Stimulated activated CD8-positive, alpha-beta memory T cell treated with anti-CD3 and anti-CD28 coated beads, Interleukin-4, amount 100 ng/mL, for 1 hour (primary cell): ENCODE measurements at regions not wholly inside any gene's neighbourhood (a gene's known extent, or its start where the extent isn't known, plus 50 kb on each side); places are given as distances from the start of the nearest gene placed in this dataset.
"Not testable (repeated sequence)": the region's sequence is repeated elsewhere in the genome, so short reads cannot be mapped to it uniquely, and the experiment has no call there.

Experiments
- DNase-seq, 2 donors: peaks; one replicate each; pipeline ENCODE4 v3.0.0-alpha.2; 2020; ENCODE audit warnings: low read depth in 2 of 2, low spot score in 1 of 2

DNA sequence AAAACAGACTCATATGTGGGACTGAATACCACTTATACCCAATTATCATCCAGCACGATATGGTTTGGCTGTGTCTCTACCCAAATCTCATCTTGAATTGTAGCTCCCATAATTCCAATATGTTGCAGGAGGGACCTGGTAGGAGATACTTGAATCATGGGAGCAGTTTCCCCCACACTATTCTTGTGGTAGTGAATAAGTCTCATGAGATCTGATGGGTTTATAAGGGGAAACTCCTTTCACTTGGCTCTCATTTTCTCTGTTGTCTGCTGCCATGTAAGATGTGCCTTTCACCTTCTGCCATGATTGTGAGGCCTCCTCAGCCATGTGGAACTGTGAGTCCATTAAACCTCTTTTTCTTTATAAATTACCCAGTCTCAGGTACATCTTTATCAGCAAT, 91.9 kb upstream of the FNDC3A start:
- DNase-seq: not testable (repeated sequence)

DNA sequence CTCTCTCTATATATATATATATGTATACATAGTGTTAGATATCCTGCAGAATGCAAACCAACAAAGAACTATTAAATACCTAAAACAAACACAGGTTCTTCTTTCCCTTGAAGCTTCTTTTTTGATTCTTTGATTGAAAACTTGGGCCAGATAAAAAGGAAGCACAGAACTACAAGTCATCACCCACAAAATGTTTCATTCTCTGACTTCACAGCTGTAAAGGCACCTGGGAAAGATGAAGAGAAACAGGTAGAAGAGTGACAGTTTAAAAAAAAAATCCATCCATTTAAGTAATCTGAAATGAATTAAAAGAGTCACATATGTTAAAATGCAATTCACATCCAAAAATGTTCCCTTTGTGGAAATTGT, 90.7 kb upstream of the FNDC3A start:
- no peak for DNase-seq

DNA sequence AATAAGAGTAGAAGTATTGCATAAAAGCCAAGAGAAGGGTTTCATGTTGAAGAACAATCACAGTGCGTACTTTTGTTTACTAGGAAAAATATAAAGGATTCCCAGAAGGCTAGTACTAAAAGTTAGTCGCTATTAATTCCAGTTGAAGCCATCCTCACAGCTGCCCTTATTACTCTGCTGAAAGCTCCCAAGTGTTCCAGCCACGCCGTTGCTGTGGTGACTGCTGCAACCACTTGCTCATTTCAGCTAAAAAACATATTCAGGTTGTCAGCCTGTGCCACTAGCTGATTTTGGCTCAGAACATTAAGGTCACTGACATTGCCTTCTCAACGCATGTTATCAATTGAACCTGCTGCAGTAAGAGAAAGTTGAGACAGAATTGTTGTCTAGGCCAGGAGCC, 87.1 kb upstream of the FNDC3A start:
- DNase-seq: no peak

DNA sequence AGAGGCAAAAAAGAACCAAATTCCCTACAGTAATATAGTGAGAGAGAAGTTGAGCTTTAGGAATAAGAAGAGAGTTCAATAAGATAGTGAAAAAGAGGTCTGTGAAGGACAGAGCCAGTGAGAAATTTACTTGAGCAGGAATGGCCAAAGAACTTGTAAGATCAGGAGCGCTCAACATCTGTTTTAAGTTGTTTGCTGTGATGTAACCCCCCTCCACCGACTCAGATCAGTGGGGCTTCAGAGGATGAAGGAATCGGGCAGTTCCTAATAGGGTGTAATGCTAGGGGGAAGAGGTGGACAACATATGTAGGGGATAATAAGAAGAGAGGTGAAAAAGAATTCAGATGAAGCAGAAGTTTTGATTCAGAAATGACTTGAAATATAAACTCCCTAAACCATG, 85.3 kb upstream of the FNDC3A start:
- DNase-seq: no peak

DNA sequence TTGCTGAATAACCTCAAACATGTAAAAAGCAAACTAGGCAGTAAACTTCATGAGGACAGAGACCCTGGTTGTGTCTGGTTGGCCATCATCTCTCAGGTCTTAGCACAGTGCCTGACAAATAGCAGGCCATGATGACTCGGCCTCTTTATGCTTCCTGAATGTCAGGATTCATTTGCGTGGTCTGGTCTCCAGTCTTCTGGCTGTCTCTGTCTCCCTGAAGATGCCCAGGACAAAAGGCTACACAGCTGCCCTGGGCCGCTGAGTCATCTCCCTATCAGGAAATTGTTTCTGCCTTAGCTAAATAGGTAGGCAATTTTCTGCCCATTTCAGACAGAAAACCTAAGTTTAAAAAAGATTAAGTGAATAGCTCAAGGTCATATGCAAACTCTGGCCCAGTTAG, 84.1 kb upstream of the FNDC3A start:
- no peak for DNase-seq

DNA sequence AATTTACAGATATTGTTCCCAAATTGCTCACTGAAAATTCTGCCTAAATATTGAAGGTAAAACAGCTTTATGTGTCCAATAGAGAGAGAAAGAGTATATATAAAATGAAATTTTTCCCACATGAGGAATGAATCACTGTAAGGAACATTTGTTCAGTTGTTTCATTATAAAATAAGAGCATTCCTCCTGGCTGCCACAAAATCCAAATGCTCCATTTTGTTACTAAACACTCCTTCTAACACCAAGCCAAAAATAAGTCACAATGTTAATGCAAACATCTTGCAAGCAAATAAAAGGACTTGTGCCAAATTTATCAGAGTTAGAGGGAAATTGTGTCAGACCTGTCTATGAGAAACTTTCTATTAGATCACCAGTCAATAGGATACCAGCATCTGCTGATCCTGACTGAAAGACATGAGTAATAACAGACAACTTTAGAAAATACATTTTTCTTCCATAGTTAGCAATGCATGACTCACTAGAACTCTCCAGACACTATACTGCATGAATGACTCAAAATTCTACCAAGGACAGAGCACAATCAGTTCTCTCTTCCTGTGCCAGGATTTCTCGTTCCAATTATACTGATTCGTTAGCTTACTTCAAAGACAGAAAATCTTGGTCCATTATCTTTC, 83.5 kb upstream of the FNDC3A start:
- DNase-seq: no peak

DNA sequence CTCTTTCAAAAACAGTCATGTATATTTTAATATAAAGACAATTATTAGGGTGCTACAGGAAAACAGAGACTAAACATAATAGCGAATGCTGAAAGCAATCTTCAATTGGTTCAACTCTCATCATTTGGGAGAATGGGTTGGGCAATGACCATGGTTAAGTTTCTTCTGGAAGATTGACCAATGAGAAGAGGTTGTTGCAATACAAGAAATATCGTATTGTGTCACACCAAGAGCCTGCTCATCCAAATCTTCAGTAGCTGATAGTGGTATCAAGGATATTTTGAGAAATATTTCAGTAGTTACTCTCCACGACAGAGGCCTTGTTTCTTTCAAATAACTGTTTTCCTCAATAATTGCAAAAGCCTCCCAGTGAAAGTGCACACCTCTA, 83.0 kb upstream of the FNDC3A start:
- DNase-seq: no peak

DNA sequence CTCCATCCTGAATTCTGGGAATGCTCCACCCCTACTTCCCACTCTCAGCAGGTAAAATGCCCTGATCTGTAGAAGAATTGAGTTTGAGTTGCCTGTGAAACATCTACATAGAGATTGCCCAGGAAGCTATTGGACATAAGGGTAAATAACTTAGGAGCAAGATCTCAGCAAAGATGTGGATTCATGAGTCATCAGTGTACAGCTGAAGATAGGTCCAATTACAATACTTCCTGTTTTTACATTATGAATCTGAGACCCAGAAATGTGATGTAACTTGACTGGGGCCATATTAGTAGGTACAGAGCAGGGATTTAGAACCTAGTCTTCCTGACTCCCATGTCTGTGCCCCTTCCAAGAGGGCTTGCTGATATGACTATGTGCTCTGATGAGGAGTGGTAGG, 79.4 kb upstream of the FNDC3A start:
- DNase-seq: no peak

DNA sequence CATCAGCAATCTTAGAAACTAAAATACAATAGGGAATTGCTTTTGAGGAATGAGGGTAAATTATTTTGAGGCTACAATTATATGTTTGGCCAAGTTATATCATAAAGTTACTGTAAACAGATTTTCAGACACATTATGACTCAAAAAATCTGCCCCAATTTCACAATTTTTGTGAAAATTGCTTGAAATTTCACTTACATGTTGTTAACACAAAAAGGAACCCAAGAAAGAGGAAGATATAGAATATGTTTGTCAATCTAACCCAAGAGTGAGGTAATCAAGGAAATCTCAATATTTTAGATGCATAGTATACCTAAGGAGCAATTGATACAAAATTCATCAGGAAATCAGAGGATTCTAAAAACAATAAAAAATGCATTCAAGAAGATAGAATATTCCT, 73.9 kb upstream of the FNDC3A start:
- no peak for DNase-seq

DNA sequence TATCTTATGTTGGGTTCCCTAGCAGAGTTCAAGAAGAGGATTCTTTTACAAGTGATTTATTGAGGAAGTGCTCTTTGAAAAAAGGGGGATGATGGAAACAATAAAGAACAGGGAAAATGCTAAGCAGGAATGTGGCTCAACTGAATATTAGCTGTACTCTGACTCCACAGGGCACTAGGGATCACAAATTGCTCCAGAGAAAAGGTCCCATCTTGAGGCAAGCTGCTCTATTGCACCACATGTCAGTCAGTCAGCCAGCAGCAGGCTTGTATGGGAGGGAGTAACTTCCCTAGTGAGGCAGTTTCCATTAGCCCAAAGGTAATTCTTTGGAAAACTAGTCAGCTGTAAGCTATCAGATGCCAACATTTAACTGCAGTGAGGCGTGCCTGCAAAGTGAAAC, 73.3 kb upstream of the FNDC3A start:
- no peak for DNase-seq

DNA sequence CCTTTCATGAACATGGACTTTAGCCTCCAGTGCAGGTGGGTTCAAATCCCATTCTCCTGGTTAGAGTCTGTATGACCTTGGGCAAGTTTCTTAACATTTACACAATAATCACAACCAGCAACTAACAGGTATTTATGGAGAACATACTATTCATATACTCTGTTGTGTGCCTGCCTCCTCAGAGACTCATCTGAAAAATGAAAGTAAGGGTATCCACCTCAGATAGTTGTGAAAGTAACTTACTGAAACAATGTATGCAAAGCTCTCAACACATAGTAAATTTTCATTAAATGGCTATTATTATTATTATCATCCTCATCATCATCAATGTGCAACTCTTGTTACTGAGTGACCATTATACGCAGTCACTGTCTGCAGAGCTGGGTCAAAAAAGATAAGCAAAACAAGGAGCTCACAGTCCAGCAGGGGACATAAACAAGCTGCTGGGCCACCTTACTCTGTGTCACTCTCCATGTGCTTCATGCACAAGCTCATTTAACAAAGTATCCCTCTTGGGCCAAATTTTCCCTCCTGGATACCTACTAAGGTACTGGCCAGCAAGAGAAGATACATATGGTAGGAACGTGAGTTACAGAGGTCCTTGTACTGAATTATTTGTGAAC, 70.9 kb upstream of the FNDC3A start:
- DNase-seq: no peak

DNA sequence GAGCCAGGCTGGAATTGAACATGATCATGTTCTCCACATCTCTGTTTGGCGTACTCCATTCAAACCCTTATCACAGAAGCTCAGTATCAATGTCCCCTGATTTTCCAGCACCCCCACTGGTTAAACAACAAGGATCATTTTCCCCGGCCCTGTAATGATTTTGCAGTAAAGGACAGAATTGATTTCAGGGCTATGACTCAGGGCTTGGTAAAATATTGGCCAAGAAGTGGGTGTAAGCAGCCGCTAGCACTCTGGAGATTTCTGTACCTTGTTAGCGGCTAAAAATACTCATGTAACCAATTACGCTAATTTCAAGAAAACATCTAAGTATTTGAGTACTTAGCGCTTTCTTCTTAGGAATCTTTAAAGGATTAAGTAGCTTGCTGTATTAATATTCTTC, 69.5 kb upstream of the FNDC3A start:
- no peak for DNase-seq

DNA sequence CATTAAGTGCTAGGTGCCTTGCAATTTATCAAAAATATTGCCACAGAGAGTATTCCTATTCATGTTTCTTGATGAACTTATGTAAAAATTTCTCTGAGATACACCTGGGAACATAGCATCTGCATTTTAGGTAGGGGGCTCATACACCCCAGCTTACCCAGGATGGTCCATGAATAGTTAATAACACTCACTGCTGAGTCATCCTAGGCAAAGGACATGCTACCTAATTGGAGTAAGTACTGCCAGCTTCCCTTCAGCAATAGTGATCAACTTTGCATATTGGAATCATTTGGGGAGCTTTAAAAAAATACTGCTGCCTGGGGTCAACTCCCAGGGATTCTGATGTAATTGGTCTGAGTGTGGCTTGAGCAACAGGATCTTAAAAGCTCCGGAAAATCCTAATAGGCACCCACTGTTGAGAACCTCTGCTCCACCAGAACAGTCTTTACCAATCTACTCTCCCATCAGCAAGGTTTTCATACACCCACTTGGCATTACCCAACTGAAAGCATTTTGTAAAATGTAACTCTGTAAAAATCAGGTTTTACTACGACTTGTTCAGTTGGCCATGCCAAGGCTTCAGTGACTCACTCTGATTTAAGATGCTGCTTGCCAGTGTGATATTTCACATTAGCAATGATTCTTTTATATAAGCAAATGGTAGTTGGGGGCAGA, 67.2 kb upstream of the FNDC3A start:
- no peak for DNase-seq

DNA sequence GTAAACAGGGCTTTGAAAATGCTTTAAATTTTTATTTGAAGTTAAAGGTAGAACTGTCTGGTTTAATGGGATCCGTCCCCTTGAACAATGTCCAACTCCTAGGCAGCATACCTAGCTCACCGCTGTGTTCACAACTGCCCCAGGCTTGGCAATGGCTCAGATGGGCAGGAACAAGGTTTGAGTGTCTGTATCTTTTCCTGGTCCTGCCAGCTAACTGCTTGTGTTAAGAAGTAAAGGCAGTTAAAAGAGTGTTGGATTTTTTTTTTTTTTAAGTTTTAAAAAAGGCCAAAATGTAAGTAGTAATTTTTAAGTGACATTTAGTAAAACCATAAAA, 66.7 kb upstream of the FNDC3A start:
- DNase-seq: no peak

DNA sequence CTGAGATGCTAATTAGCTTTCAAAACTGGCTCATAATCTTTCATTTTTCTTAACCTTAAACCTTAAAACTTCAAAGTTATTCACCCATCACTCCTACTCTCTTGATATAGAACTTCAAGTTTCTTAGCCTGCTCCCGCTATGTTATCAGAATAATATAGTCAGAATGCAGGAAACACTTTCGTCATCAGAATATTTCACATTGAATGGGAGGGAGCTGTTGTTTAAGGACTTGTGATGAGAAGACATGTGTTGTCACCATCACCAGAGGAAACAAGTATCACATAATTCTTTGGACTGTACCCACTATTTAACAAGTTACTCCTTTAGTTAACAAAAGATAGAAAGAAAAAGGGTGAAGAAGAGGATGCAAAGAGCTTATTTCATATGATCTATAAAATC, 65.0 kb upstream of the FNDC3A start:
- no peak for DNase-seq

DNA sequence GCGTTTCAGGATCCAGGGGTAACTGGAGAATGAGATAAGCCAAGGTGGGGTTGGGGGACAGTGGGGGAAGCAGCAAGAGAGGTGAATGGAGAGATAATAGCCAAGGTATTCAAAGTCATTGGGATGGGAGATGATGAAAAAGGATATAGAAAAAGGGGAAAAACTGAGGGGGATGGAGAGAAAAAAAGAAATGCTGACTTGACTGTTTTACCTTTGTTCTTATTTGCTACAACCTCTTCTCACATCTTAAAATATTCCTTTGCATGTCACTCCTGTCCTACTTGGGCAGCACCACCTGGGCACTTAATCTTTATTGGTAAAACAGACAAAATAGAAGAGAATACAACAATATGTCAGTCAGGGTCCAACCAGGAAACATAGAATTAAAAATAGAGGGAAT, 56.0 kb upstream of the FNDC3A start:
- no peak for DNase-seq

DNA sequence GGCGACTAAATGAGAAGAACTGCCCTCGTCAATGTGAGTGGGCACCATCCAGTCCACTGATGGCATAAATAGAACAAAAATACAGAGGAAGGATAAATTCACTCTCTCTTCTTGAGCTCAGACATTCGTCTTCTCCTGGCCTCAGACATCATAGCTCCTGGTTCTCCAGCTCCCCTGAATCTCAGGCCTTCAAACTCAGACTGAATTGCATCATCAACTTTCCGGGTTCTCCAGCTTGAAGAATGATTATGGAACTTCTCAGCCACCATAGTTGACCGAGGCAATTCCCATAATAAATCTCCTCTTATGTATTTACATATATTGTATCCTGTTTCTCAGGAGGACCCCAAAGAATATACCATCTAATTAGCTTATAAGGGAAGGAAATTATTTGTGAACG, 55.0 kb upstream of the FNDC3A start:
- DNase-seq: no peak

DNA sequence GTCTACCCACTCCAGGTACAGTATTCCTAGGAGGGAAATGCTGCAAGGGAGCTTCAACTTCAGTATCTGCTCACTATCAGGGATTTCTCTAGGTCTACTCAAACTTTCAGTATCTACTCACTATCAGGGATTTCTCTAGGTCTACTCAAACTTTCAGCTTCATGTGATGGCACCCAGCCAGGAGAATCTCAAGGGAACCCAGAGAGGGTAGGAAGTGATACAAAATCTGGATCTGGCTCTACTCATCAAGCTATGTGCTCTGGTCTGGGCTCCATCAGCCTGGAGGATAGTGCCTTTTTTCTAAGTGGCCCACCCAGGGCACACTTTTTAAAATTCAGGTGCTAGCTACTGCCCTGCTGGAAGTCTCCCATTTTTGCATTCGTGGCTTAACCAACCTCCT, 52.3 kb upstream of the FNDC3A start:
- DNase-seq: no peak

DNA sequence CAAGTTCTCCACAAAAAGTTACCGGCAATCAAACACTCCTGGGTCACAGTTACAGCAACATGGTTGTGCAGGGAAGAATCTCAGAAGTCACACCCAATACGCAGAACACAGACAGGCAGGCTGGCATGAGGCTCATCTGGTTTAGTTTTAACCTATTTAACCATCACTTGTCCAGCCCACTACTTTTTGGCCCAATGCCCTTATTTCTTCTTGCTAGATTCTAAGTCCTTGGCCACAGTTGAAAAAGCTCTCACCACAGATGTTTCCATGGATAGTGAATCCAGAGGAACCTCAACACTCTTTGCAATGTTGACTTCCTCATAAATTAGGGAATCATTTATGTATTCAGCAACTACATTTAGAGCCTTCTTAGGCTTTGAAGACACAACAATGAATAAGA, 50.7 kb upstream of the FNDC3A start:
- no peak for DNase-seq
